Fibroblast of villous mesenchyme (primary cell): ENCODE measurements at regions not wholly inside any gene's neighbourhood (a gene's known extent, or its start where the extent isn't known, plus 50 kb on each side); places are given as distances from the start of the nearest gene placed in this dataset.

Experiments used
- DNase-seq: peaks from one replicate; pipeline ENCODE4 v3.0.0-alpha.2; 2010; ENCODE audit warnings: low read depth
- H3K4me3 ChIP-seq: 2 replicates; pipeline ENCODE4 v1.5.1; 2011; ENCODE audit warnings: low read depth, mild to moderate bottlenecking, low read length
- TF ChIP-seq, protein P1 (sequence below): IDR thresholded peaks from 2 replicates; pipeline ENCODE4 v1.5.1; 2012; ENCODE audit warnings: low read depth, mild to moderate bottlenecking, low read length; ENCODE audit not compliant: insufficient read depth

DNA sequence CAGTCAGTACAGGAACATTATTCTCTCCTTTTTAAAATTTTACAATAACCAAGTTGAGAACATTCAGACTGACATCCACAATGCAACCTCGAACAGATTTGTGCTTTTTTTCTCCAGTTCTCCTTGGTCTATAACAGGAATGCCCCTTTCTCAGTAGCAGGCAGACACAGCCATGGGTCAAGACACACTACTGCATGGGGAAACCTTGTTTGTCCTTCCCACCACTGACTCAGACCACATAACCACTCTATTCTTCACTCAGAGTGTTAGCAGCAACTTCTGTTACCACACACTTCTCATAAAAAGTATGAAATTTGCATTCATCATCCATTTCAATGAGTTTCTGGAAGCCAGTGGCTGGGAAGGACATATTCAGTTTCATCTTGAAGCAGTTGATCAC is 421.7 kb downstream of the ADRA2A start:
- H3K4me3 ChIP-seq: no peak overlapping the region
- TF ChIP-seq, protein P1, sequence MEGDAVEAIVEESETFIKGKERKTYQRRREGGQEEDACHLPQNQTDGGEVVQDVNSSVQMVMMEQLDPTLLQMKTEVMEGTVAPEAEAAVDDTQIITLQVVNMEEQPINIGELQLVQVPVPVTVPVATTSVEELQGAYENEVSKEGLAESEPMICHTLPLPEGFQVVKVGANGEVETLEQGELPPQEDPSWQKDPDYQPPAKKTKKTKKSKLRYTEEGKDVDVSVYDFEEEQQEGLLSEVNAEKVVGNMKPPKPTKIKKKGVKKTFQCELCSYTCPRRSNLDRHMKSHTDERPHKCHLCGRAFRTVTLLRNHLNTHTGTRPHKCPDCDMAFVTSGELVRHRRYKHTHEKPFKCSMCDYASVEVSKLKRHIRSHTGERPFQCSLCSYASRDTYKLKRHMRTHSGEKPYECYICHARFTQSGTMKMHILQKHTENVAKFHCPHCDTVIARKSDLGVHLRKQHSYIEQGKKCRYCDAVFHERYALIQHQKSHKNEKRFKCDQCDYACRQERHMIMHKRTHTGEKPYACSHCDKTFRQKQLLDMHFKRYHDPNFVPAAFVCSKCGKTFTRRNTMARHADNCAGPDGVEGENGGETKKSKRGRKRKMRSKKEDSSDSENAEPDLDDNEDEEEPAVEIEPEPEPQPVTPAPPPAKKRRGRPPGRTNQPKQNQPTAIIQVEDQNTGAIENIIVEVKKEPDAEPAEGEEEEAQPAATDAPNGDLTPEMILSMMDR: no peak
- DNase-seq: no peak

DNA sequence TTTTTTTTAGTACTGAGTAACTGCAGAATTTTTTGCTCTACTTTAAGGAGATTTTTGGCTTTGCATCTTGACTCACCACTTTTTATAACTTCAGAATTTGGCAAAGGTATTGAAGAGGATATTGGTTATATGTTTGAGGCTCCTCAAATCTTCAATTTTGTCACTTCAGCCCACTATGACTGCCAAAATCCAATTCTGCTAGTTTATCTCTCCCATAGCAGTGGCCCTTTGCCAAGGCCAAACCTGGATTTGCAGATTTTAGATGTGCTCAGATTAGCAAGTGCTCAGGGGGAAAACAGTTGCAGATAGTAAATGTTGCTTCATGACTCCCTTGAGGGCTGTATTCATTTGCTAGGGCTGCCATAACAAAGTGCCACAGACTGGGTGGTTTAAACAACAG is 427.5 kb downstream of the ADRA2A start:
- TF ChIP-seq, protein P1: no peak
- no peak for DNase-seq
- H3K4me3 ChIP-seq: no peak overlapping the region

DNA sequence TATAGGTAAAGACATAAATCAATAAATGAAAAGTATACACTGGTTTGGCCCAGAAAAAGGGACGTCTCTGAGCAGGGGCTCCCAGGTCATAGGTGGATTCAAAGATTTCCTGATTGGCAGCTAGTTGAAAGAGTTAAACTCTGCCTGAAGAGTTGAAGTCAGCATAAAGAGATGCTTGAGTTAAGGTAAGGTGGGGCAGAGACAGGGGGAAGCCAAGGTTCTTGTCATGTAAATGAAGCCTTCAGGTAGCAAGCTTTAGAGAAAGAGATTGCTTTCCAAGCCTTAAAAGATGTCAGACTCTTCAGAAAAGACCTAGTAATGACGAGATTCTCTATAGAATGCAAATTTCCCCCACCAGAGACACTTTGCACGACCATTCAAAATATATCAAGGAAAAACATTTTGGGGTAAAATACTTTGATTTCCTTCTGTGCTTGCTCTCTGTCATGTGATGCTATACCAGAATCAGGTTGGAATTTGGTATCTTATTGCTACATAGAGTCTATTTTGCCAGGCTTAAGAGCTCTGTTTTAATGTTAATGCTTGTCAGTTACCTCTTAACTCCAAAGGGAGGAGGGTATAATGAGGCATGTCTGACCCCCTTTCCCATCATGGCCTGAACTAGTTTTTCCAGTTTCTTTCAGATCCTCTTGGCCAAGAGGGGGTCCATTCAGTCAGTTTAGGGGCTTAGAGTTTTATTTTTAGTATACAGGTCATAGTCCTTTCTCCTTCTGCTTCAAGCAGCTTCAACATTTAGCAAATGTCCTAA is 429.6 kb downstream of the ADRA2A start:
- no peak for DNase-seq
- TF ChIP-seq, protein P1: no peak
- no peak overlapping the region for H3K4me3 ChIP-seq

DNA sequence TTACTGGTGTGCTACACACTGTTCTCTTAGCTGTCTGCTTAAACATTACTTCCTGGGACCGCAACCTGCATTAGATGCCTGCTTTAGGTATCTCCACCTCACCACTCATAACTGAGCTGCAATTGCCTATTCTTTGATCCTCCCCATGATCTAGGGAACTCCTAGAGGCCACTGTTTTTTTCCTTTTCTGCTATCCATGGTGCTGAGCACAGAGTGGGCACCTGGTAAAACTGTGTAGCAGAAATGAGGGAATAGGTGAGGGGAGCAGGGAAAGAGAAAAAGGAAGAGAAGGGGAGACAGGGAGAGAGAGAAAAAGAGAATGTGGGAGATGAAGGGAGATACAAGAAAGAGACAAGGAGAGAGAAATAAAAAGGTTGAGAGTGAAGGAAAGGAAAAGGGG is 434.9 kb downstream of the ADRA2A start:
- no peak overlapping the region for H3K4me3 ChIP-seq
- TF ChIP-seq, protein P1: no peak
- DNase-seq: no peak

DNA sequence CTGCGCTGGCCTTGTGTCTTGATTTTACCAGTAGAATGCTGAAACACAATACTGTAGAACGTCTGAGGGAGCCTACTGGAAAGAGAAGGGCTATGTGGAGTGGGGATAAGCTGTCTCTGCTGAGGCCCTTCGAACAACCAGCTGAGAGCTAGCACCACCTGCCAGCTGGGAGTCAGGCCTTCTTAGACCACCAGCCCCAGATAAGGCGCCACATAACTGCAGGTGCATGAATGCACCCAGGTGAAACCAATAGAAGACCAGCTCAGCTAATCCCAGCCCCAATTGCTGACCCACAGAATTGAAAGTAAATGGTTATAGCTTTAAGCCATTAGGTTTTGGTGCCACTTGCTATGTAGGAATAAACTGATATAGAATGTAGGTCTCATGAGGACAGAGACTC is 438.4 kb downstream of the ADRA2A start:
- no peak for DNase-seq
- no peak overlapping the region for H3K4me3 ChIP-seq
- TF ChIP-seq, protein P1: no peak

DNA sequence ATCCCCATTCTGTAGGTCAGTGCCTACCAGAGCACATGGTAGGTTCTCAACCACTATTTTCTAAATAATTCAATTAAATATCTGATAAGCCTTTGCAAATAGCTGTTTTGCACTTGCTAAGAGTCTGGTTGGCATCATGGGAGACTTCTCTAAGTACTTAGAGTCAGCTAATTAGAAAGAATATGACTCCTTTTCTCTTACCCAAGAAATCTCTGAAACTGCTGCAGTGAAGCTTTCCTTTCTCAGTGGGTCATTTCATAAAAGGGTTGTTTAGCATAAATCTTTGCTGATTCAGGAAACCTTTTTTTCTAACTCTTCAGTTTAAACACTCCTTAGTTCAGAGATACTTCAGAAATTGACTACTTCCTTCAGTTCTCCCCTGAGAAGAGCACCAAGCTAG is 438.9 kb downstream of the ADRA2A start:
- DNase-seq: no peak
- TF ChIP-seq, protein P1: no peak
- no peak overlapping the region for H3K4me3 ChIP-seq

DNA sequence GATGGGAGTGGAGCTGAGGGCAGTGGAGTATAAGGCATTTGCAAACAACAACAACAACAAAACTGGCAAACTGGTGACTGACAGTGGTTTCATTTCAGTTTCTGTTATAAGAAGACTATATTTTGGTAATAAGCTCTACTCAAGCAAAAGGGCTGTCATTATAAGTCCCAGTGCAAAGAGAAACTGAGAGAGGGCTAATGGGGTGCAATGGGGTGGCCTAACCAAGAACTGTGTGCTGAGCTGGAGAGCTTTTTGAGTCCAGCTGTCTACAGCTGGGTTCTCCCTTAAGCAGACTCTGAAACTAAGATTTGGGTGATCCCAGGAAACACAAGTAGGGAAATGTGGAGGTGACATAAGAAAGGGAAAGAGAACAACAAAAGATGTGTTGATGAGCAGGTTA is 439.3 kb downstream of the ADRA2A start:
- H3K4me3 ChIP-seq: no peak overlapping the region
- no peak for DNase-seq
- TF ChIP-seq, protein P1: no peak
